OCI-M1 (cell line): ENCODE measurements at regions not wholly inside any gene's neighbourhood (a gene's known extent, or its start where the extent isn't known, plus 50 kb on each side); places are given as distances from the start of the nearest gene placed in this dataset.
"Not testable (repeated sequence)": the region's sequence is repeated elsewhere in the genome, so short reads cannot be mapped to it uniquely, and the experiment has no call there.

Source experiments
- DNase-seq: peaks from one replicate; lab custom pipeline; 2025; lab: John Stamatoyannopoulos, UW

DNA sequence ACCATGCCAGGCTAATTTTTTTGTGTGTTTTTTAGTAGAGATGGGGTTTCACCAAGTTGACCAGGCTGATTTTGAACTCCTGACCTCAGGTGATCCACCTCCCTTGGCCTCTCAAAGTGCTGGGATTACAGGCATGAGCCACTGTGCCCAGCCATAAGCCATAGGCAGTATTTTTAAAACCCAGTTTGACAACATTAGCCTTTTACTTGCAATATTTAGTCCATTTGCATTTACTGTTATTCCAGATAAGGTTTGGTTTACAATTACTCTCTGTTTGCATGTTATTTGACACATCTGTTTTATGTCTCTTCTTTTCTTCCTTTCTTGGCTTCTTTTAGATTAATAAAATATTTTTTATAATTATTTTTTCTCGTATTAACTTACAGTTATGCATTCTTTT, 83.6 kb upstream of the EPHB3 start:
- DNase-seq: no peak

DNA sequence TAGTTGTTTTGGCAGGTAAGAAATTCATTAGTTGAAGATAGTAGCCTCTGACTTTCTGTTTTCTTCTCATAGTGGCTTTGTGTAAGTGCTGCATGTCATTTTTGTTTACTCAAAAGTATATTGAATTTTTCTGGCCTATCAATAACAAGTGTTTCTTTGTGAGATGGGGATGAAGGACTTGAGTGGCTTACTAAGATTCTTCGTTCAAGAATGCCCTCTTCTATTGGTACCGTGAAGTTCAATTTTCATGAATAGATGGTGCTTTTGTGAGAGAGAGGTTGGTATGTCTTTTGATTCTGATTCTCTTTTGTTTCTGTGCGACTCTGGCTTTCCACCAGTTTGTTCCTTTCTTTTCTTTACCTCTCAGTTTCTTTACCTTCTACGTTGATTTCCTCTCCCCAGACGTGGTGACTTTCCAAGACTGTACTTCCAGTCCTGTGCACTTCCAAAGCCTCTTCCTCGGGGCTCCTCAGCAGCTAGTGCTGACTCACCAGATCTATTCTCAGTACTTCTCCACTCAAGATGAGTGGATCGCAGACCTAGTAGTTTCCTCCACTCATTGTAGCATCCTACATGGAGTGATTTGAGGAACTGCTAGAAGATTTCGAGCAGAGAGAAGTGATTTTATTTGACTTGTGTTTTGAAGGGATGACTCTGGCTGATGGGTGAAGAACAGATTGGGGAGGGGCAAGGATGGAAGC, 82.0 kb upstream of the EPHB3 start:
- DNase-seq: no peak

DNA sequence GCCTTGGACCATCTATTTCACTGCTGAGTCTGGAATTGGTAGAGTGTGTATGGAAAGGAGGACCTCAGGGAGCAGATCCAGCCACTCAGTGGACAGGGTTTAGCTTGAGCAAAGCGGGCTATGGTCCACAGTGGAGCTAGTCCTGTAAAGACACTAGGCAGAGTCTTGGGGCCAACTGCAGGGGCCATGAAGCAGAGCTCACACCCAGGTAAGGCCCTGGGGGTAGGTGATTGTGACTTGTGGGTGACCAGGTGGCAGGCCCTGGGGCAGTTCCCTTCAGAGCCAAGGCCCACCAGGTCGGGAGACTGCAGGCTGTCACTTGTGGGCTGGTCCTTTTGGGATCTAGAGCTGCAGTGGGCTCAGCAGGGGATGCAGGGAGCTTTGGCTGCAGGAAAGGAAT, 80.8 kb upstream of the EPHB3 start:
- DNase-seq: no peak

DNA sequence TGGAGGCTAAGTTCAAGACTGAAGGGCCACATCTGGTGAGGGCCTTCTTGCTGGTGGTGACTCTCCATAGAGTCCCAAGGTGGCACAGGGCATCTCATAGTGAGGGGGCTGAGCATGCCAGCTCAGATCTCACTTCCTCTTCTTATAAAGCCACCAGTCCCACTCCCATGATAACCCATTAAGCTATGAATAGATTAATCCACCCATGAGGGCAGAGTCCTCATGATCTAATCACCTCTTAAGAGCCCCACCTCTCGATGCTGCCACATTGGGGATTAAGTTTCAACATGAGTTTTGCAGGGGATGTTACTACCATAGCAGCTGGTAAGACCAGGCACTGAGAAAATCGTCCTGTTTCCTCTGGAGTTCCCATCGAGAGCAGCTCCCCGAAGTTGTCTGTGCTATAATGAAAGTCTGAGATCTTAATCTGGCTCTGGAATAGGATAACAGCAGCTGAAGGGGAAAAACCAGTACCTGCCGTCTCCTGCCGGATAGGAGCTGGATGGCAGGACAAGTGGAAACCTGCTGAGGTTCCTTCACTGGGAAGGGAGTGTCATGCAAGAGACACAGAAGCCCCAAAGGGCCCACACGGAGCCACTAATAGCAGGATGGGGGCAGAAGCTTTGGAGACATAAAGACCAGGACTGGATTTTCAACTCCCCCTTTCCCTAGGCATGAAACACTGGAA, 79.5 kb upstream of the EPHB3 start:
- DNase-seq: no peak

DNA sequence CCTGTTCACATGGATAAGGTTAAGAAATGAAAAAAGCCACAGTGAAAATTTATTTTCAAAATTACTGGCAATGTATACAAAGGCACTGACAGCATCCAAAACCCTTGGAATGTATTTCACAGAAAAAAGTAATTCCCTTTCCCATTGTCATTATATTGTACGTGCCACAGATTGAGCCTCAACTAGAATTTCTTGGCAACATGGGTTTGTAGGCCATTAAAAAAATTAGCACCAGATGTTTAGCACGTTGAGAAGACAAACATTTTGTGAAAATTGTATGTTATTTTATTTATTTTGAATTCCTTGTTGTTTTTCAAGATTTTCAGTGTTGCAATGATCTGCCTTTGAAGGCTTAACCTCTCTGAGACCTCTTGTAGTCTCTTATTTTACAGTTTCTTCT, 76.3 kb upstream of the EPHB3 start:
- DNase-seq: no peak

DNA sequence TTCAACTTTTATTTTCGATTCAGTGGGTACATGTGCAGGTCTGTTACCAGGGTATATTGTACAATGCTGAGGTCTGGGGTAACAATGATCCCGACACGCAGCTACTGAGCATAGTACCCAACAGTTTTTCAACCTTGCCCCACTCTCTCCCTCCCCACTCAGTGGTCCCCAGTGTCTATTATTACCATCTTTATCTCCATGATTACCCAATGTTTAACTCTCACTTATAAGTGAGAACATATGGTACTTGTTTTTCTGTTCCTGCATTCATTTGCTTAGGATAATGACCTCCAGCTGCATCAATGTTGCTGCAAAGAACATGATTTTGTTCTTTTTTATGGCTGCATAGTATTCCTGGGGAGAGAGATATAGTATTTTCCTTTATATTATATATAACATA, 75.7 kb upstream of the EPHB3 start:
- no peak for DNase-seq

DNA sequence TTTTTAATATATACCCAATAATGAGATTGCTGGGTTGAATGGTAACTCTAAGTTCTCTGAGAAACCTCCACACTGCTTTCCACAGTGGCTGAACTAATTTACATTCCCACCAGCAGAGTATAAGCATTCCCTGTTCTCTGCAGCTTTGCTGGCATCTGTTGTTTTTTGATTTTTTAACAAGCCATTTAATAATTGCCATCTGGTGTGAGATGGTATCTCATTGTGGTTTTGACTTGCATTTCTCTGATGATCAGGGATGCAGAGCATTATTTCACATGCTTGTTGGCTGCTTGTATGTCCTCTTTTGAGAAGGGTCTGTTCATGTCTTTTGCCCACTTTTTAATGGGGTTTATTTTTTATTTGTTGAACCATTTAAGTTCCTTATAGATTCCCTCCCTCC, 75.0 kb upstream of the EPHB3 start:
- DNase-seq: no peak

DNA sequence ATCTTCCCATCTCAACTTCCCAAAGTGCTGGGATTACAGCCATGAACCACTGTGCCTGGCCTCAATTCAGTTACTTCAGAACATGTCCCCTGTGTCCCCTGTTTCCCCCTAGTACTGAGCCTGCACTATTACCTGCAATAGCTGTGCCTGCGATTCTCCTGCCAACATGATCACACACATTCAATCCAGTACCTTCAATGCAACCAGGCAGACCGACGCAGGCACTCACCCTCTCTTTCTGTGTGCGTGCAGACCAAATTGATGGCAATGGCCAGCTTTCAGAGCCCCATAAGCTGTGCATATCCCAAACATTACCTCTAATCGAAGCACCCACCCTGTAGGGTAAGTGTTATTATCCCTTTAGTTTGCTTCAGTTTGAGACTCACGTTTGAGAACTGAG, 73.0 kb upstream of the EPHB3 start:
- DNase-seq: no peak

DNA sequence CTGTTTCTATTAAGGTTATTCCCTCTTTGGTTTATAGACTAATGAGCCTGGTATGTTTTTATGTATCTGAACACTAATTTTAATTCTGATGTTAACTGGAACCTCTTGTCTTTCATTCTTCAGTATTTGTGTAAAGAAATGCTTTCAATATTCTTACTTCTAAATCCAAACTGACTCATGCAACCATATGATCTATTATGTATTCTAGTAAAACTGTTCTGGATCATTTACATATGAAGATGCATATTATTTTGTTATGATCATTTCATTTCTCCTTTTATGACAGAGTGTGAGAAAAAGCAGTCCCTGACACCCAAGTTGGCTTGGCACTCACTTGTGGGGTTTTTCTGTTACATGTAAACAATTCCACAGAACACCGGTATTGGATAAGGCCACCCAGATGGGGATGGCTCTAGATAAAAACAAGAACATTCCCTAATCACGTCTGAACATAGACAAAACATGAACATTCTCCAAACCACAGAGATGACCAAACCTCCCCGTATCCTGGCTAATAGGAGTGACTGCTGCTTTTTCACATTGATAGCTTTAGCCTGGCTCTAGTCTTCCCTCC, 72.2 kb upstream of the EPHB3 start:
- DNase-seq: peak; percentile 34

DNA sequence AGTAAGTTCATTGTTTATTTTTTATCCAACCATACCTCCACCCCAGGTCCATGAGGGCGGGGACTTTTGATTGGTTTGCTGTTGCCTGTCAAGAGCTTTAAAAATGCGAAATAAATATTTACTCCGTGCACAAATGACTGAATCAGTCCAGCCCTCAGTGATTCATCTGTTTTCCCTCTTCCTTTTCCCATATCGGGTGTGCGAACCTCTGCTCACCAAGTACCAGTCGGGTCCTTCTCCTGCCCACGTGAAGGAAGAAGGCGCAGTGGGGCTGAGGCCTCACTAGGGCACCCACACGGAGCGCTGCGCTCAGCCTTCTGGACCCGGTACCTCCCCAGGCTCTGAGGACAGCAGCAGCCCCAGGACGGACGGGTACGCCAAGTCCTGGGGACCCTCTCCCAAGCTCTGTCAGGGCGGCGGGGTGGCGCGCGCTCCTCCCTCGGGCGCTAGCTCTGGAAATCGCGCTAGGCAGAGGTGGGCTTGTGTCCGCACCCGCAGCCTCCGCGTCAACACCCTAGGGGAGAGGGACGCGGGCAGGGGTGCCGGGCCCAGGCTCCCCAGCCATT, 70.5 kb upstream of the EPHB3 start:
- DNase-seq: no peak

DNA sequence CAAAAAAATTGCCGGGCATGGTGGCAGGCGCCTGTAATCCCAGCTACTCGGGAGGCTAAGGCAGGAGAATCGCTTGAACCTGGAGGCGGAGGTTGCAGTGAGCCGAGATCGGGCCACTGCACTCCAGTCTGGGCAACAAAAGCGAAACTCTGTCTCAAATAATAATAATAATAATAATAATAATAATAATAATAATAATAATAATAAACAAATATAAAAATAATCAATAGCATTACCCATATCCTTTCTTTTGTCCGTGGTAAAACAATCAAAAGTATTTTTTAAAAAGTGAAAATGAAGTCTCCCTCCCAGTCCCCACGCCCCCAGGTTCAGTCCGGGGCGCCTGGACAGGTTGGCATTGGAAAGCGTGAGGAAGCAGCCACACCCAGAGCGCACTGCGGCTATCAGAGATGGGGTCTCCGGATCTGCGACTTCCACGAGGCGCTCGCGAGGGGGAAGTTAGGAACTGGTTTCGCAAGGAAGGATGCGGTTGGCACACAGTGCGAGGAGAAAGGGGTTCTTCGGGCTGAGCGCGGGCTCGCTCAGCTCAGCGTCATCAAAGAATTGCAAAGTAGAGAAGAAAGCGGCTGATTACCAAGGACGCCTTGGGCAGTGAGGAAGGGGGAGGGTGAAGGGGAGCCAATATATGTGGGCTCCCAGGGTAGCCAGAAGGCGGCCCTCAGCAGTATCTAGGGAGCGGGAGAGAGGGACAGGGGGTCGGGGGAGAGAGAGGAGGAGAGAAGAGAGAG, 69.5 kb upstream of the EPHB3 start:
- DNase-seq: no peak

DNA sequence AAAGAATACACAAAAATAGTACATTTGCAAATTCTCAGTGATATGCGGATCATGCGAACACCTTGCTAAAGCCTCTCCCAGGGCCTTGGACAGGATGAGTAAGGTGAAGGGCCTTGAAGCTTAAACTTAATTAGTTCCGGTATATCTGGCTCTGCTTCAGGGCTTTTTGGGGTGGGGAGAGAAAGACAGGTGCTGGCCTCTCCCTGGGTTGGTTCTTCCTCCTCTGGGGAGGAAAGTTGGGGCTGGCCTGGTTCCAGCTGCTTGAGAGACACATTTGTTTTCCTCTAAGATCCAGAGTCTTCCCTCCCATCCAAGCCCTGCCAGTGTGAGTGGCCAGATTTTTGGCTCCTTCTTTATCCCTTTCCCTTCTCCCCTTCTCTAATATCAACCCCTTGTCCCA, 64.7 kb upstream of the EPHB3 start:
- DNase-seq: no peak

DNA sequence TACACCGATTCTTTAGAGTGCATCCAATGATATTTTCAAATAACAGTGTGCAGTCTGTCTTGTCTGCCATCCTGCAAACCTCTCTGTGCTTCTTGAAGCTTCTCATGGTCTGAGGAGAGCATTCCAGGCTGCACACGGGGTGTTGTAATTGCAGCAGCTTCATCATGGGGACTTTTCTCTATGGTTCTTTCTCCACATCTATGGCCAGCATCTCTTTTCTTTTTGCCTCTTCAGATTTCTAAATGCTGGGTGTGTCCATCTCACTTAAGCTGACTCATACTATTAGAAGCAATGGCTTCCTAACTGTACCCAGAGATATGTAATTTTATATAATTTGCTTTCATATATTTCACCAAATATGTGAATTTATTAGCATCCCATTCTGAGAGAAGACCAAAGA, 63.8 kb upstream of the EPHB3 start:
- DNase-seq: no peak

DNA sequence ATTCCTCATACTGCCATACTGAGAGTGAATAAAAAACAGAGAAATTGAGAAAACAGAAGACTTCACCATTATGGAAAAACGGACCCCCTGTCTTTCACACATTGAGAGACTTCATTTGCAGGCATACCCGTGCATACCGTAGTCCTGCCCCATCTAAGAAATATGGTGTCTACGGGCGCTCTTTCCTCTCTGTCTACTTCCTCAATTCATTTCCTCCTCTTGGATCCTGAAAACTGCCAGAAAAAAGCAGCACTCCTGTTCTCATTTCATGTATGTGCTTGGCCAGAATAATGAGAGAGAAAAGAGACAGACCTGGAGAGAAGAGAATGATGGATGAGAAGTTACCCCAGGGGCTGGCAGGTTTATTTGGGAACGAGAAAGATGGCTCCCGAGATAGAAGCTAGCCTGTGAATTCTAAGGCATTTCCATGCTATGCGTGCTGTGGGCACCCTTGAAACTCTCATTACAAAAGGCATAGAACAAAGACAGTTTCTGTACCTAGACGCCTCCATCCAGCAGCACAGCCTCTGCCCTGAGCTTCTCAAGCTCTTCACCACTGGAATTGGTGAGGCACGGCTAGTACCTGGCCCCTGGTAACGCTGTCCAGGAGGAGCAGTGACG, 62.5 kb upstream of the EPHB3 start:
- no peak for DNase-seq

DNA sequence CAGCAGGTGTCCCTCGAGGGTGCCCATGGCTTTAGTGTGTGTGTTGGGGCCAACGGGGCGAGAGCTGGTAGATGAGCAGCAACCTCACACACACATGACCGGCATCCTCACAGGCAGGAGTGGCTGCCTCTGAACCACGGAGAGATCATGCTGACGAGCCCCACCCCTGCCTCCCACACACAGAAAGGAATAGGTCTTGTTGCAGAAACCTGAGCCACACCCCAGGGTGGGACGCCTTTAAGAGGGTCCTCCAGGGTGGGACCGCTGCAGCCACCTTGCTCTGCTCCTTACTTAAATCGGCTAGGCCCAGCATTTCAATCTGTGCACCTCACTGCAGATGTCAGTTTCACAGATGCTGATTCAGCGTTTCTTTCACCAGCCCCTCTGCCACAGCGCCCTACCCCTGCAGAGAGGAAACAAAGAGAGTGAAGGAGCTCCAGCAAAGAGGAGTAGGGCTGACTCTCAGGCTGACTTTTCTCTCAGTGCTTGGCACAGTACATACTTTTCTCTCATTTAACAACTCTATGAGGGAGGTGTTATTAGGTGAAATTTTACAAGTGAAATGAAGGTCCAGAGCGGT, 61.2 kb upstream of the EPHB3 start:
- no peak for DNase-seq

DNA sequence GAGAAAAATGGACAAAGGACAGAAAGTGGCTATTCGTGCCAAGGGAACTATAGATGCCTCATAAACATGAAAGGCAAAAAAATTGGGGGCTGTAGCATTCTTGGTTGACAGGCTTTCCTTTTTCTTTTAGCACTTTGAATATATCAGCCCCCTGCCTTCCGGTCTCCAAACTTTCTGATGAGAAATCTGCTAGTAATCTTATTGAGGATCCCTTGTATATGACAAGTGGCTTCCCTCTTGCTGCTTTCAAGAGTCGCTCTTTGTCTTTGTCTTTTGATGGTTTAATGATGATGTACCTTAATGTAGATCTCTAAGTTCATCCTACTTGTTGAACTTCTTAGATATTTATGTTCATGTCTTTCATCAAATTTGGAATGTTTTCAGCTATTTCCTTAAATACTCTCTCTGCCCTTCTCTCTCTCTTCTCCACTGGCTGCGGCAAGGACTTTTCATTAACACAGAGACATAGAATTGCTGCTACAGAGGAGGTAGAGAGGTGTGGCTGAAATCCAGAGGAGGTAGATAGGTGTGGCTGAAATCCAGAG, 59.4 kb upstream of the EPHB3 start:
- DNase-seq: no peak

DNA sequence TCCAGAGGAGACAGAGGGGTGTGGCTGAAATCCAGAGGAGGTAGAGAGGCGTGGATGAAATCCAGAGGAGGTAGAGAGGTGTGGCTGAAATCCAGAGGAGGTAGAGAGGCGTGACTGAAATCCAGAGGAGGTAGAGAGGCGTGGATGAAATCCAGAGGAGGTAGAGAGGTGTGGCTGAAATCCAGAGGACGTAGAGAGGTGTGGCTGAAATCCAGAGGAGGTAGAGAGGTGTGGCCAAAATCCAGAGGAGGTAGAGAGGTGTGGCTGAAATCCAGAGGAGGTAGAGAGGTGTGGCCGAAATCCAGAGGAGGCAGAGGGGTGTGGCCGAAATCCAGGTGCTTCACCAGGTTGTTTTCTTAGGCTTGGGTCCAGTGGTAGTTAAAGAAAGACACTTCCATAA, 58.7 kb upstream of the EPHB3 start:
- not testable (repeated sequence) for DNase-seq

DNA sequence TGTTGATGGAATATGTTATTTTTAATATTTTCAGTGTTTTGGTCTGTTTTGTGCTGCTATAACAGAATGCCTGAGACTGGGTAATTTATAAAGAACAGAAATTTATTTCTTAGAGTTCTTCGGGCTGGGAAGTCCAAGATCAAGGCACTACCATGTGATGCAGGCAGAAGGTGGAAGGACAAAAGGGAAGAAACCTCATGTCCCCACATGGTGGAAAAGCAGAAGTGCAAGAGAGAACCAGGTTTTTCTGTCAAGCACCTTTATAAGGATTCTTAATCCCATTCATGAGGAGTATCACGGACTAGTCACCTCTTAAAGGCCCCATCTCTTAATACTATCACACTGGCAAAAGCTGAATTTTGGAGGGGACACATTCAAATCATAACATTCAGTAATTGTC, 57.9 kb upstream of the EPHB3 start:
- DNase-seq: no peak

DNA sequence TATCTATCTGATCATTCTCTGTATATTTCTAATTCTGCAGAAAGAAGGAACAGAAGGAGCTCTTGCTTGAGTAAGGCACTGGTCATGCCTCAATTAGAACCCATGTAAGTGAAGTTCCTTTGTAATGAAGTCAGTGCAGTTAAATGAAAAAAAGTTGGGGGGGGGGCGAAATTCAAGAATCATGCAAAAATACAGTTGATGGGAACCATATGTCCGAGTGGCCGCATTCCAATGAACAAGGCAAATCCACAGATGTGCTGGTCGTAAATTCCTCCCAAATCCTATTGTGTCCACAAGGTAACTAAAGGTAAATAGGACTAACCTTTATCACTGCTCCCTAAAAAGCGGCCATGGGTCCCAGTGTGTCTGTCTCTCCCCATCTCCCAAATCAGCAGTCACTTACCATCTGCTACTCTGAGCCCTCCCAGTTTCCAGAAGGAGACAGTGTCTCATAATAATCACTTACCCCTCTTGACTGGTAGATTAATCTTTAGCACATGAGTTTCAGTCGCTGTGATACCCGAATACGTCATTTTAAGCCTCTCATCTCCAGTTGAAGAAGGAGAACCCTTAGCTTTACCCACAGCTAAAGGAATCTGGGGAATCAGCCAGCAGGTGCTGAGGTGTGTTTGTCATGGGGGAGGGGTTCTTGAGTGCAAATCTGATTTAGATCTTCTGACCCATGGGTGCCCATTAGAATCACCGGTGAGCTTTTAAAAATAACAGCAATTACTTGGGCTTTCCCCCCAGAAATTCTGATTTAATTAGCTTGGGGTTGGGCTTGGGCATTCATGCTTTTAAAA, 56.3 kb upstream of the EPHB3 start:
- DNase-seq: no peak

DNA sequence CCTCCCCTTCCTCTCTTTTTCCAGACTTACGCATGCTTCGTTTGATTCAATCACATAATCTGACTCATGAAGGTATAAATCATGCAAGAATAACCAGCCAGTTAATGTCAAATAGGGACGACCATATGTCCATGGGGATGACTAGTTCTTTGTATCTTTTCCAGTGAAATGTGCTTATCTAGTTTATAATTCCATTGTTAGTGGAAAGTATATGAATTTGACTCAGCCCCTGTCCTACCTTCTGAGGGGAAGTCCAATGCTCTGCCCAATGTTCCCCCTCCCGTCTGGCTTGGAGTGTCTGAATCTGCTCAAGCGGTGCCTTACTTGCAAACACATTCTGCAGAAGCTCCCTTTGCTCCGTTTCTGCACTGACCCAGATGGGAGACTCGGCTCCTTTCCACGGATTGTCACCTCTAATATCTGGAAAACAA, 55.0 kb upstream of the EPHB3 start:
- DNase-seq: no peak

DNA sequence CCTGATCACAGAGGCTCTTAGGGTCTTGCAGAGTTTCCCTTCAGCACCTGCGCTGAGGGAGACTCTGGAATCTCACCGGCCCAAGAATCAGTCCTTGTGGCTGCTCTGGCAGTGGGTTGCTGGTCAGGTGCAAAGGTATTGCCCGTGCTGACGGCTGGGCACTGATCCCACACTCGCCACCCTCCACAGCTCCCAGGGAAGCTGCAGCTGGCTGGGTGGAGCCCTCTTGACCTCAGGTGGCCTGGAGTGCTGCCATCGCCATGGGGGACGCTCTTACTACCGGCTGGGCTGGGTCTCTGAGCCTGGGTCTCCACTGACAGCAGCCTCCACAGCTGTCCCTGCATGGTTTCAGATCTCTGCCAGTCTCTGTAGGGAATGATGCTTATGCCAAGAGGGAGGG, 52.6 kb upstream of the EPHB3 start:
- no peak for DNase-seq
